SK-N-SH (cell line): ENCODE measurements at regions not wholly inside any gene's neighbourhood (a gene's known extent, or its start where the extent isn't known, plus 50 kb on each side); places are given as distances from the start of the nearest gene placed in this dataset.

Source experiments
- EP300 ChIP-seq, 2 experiments: IDR thresholded peaks; 2 replicates each; pipeline versions ENCODE4 v1.4.0 to v1.6.1; 2012; ENCODE audit warnings: borderline replicate concordance in 1 of 2, low read depth in 1 of 2, low read length in 1 of 2
- POLR2AphosphoS5 ChIP-seq: IDR thresholded peaks from 2 replicates; pipeline ENCODE4 v1.6.1; 2012; ENCODE audit warnings: low read depth, low read length
- RCOR1 ChIP-seq: fragments of 150-350 bp; IDR thresholded peaks from 2 replicates; pipeline ENCODE4 v1.6.1; 2017; ENCODE audit warnings: antibody characterized with exemption, low read length
- RFX5 ChIP-seq: IDR thresholded peaks from 2 replicates; pipeline ENCODE4 v1.6.1; 2012; ENCODE audit warnings: mild to moderate bottlenecking, improper control_type of control experiment, low read length
- SMC3 ChIP-seq: IDR thresholded peaks from 2 replicates; pipeline ENCODE4 v1.6.1; 2012; ENCODE audit warnings: low read depth, low read length, improper control_type of control experiment
- TF ChIP-seq, protein P1 (sequence below): IDR thresholded peaks from 2 replicates; pipeline ENCODE4 v1.4.0; 2012; ENCODE audit warnings: low read depth
- TF ChIP-seq, protein P2 (sequence below): fragments of 200-600 bp; sonication (generic); IDR thresholded peaks from 2 replicates; pipeline ENCODE4 v1.6.1; 2017; ENCODE audit warnings: antibody characterized with exemption, mild to moderate bottlenecking, moderate library complexity

- no peak for TF ChIP-seq RCOR1
- TF ChIP-seq, protein P1, sequence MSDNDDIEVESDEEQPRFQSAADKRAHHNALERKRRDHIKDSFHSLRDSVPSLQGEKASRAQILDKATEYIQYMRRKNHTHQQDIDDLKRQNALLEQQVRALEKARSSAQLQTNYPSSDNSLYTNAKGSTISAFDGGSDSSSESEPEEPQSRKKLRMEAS: no peak
- no peak for TF ChIP-seq RFX5
- TF ChIP-seq, protein P2, sequence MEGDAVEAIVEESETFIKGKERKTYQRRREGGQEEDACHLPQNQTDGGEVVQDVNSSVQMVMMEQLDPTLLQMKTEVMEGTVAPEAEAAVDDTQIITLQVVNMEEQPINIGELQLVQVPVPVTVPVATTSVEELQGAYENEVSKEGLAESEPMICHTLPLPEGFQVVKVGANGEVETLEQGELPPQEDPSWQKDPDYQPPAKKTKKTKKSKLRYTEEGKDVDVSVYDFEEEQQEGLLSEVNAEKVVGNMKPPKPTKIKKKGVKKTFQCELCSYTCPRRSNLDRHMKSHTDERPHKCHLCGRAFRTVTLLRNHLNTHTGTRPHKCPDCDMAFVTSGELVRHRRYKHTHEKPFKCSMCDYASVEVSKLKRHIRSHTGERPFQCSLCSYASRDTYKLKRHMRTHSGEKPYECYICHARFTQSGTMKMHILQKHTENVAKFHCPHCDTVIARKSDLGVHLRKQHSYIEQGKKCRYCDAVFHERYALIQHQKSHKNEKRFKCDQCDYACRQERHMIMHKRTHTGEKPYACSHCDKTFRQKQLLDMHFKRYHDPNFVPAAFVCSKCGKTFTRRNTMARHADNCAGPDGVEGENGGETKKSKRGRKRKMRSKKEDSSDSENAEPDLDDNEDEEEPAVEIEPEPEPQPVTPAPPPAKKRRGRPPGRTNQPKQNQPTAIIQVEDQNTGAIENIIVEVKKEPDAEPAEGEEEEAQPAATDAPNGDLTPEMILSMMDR: no peak
- TF ChIP-seq EP300 (IDR thresholded peaks at IDR 0.05; ENCODE audit: borderline replicate concordance in 1 of 2, low read depth in 1 of 2, low read length in 1 of 2): no peak
- TF ChIP-seq POLR2AphosphoS5: no peak
- TF ChIP-seq SMC3: no peak
Measured at GRCh38 chr5:167812871-167813270, 478.6 kb upstream of the WWC1 start.
